H9 (cell line): ENCODE measurements at regions not wholly inside any gene's neighbourhood (a gene's known extent, or its start where the extent isn't known, plus 50 kb on each side); places are given as distances from the start of the nearest gene placed in this dataset.

ENCODE experiments used
- DNase-seq: peaks from one replicate; pipeline ENCODE4 v3.0.0-alpha.2; 2017
- H2AFZ ChIP-seq: one replicate; pipeline ENCODE4 v1.6.1; 2013; ENCODE audit warnings: mild to moderate bottlenecking, low read length, control low read depth, moderate library complexity
- H2AK5ac ChIP-seq: 2 replicates; pipeline ENCODE4 v1.6.1; 2013; ENCODE audit warnings: low read length, control low read depth, mixed read lengths; ENCODE audit not compliant: insufficient read length
- H2BK120ac ChIP-seq: one replicate; pipeline ENCODE4 v1.6.1; 2013; ENCODE audit warnings: low read depth, mild to moderate bottlenecking, low read length, control low read depth, inconsistent platforms; ENCODE audit not compliant: poor library complexity, severe bottlenecking
- H2BK12ac ChIP-seq: 2 replicates; pipeline ENCODE4 v1.6.1; 2013; ENCODE audit warnings: low read length, control low read depth, mixed read lengths, low read depth; ENCODE audit not compliant: insufficient read length
- H2BK15ac ChIP-seq: 2 replicates; pipeline ENCODE4 v1.6.1; 2013; ENCODE audit warnings: low read depth, low read length, control low read depth
- H2BK20ac ChIP-seq: one replicate; pipeline ENCODE4 v1.6.1; 2013; ENCODE audit warnings: low read depth, mild to moderate bottlenecking, low read length, control low read depth, inconsistent platforms; ENCODE audit not compliant: poor library complexity, severe bottlenecking
- H2BK5ac ChIP-seq: 2 replicates; pipeline ENCODE4 v1.6.1; 2013; ENCODE audit warnings: low read length, control low read depth, mixed read lengths; ENCODE audit not compliant: insufficient read length
- H3K14ac ChIP-seq: 2 replicates; pipeline ENCODE4 v1.6.1; 2013; ENCODE audit warnings: low read length, control low read depth; ENCODE audit not compliant: insufficient read depth
- H3K18ac ChIP-seq: 2 replicates; pipeline ENCODE4 v1.6.1; 2013; ENCODE audit warnings: low read depth, mild to moderate bottlenecking, mixed read lengths, low read length, control low read depth; ENCODE audit not compliant: insufficient read length
- H3K23ac ChIP-seq: 2 replicates; pipeline ENCODE4 v1.6.1; 2013; ENCODE audit warnings: low read length, control low read depth, mixed read lengths, low read depth; ENCODE audit not compliant: insufficient read length
- H3K23me2 ChIP-seq: 2 replicates; pipeline ENCODE4 v1.6.1; 2013; ENCODE audit warnings: low read depth, mild to moderate bottlenecking, mixed read lengths, low read length, control low read depth; ENCODE audit not compliant: insufficient read length, poor library complexity, severe bottlenecking
- H3K27ac ChIP-seq: 2 replicates; pipeline ENCODE4 v1.5.1; 2013; ENCODE audit warnings: low read length, control low read depth, mixed read lengths, low read depth; ENCODE audit not compliant: insufficient read length
- H3K27me3 ChIP-seq: 2 replicates; pipeline ENCODE4 v1.6.1; 2013; ENCODE audit warnings: low read length, control low read depth, inconsistent platforms; ENCODE audit not compliant: insufficient read depth
- H3K4ac ChIP-seq: 2 replicates; pipeline ENCODE4 v1.6.1; 2013; ENCODE audit warnings: low read depth, mild to moderate bottlenecking, control low read depth, inconsistent platforms, low read length, moderate library complexity
- H3K4me1 ChIP-seq: 2 replicates; pipeline ENCODE4 v1.6.1; 2013; ENCODE audit warnings: low read length, control low read depth, inconsistent platforms; ENCODE audit not compliant: insufficient read depth
- H3K4me2 ChIP-seq: 2 replicates; pipeline ENCODE4 v1.6.1; 2013; ENCODE audit warnings: low read length, control low read depth, mixed read lengths; ENCODE audit not compliant: insufficient read length, insufficient read depth
- H3K56ac ChIP-seq: 2 replicates; pipeline ENCODE4 v1.6.1; 2013; ENCODE audit warnings: low read depth, mild to moderate bottlenecking, mixed read lengths, low read length, control low read depth; ENCODE audit not compliant: insufficient read length
- H3K79me1 ChIP-seq: 2 replicates; pipeline ENCODE4 v1.6.1; 2013; ENCODE audit warnings: low read depth, mild to moderate bottlenecking, moderate library complexity, low read length, control low read depth, inconsistent platforms; ENCODE audit not compliant: insufficient read depth, poor library complexity, severe bottlenecking
- H3K79me2 ChIP-seq: 2 replicates; pipeline ENCODE4 v1.6.1; 2013; ENCODE audit warnings: low read length, control low read depth, inconsistent platforms; ENCODE audit not compliant: insufficient read depth
- H3K9ac ChIP-seq: 2 replicates; pipeline ENCODE4 v1.6.1; 2013; ENCODE audit warnings: low read length, control low read depth, mixed read lengths; ENCODE audit not compliant: insufficient read length; ENCODE audit errors: extremely low read depth
- H3K9me3 ChIP-seq: one replicate; pipeline ENCODE4 v1.6.1; 2013; ENCODE audit warnings: low read depth, low read length, inconsistent platforms; ENCODE audit not compliant: control insufficient read depth
- H3T11ph ChIP-seq: one replicate; pipeline ENCODE4 v1.6.1; 2013; ENCODE audit warnings: mild to moderate bottlenecking, low read length, control low read depth, inconsistent platforms
- H4K20me1 ChIP-seq: one replicate; pipeline ENCODE4 v1.6.1; 2013; ENCODE audit not compliant: control insufficient read depth, insufficient read length, insufficient read depth
- H4K5ac ChIP-seq: 2 replicates; pipeline ENCODE4 v1.6.1; 2013; ENCODE audit warnings: low read depth, mild to moderate bottlenecking, mixed read lengths, low read length, control low read depth; ENCODE audit not compliant: insufficient read length
- H4K8ac ChIP-seq: replicated peaks from 2 replicates; pipeline ENCODE4 v1.6.1; 2013; ENCODE audit warnings: low read length, control low read depth, mixed read lengths, low read depth; ENCODE audit not compliant: insufficient read length
- H4K91ac ChIP-seq: 2 replicates; pipeline ENCODE4 v1.6.1; 2013; ENCODE audit warnings: low read depth, mild to moderate bottlenecking, moderate library complexity, mixed read lengths, low read length, control low read depth; ENCODE audit not compliant: insufficient read length
- H3K27ac Mint-ChIP-seq, 3 experiments: 2 replicates in 2 of 3; 3 replicates in 1 of 3; pipeline ENCODE4 v1.8.0; 2020 to 2021; ENCODE audit warnings: mixed read lengths in 3 of 3, mild to moderate bottlenecking in 1 of 3, moderate library complexity in 1 of 3
- H3K27me3 Mint-ChIP-seq: 2 replicates; pipeline ENCODE4 v1.8.0; 2021; ENCODE audit warnings: low read depth, mild to moderate bottlenecking, moderate library complexity, mixed read lengths
- H3K36me3 Mint-ChIP-seq, 3 experiments: 2 replicates in 2 of 3; 3 replicates in 1 of 3; pipeline ENCODE4 v1.8.0; 2020 to 2021; ENCODE audit warnings: low read depth in 3 of 3, mixed read lengths in 3 of 3; ENCODE audit not compliant: insufficient read depth in 1 of 3
- H3K4me1 Mint-ChIP-seq, 2 experiments: 2 replicates each; pipeline ENCODE4 v1.8.0; 2020; ENCODE audit warnings: mixed read lengths in 2 of 2
- H3K4me3 Mint-ChIP-seq, 2 experiments: 2 replicates in 1 of 2; 3 replicates in 1 of 2; pipeline ENCODE4 v1.8.0; 2020 to 2021; ENCODE audit warnings: mild to moderate bottlenecking in 2 of 2, mixed read lengths in 2 of 2, moderate library complexity in 1 of 2
- H3K9me3 Mint-ChIP-seq, 2 experiments: 2 replicates in 1 of 2; 3 replicates in 1 of 2; pipeline ENCODE4 v1.8.0; 2020; ENCODE audit warnings: mild to moderate bottlenecking in 2 of 2, mixed read lengths in 2 of 2, moderate library complexity in 1 of 2
- CTCF ChIP-seq: fragments of 200-600 bp; sonication (generic); conservative IDR thresholded peaks from 3 replicates; pipeline ENCODE4 v1.8.0; 2021; ENCODE audit warnings: antibody characterized with exemption, mild to moderate bottlenecking

GRCh38 chr5:144820278-144820677 is 649.6 kb downstream of the KCTD16 start:
- Histone ChIP-seq H4K91ac (no peak overlapping the region), H2AK5ac (no peak overlapping the region), H4K5ac (no peak overlapping the region), H3K79me2 (no peaks in the 10 kb centered on the region), H3K4me2 (no peak overlapping the region), H4K8ac (no peak overlapping the region), H3K56ac (no peak overlapping the region), H3K14ac (no peak overlapping the region), H3K4me1 (no peaks in the 10 kb centered on the region), H4K20me1 (no peaks in the 10 kb centered on the region), H2BK15ac (no peak overlapping the region), H3K23me2 (no peaks in the 10 kb centered on the region), H3K27ac (no peak overlapping the region), H2BK120ac (no peak overlapping the region), H3T11ph (no peak overlapping the region), H3K18ac (no peak overlapping the region), H2AFZ (no peak overlapping the region), H3K27me3 (no peaks in the 10 kb centered on the region), H3K23ac (no peak overlapping the region), H3K9me3 (no peaks in the 10 kb centered on the region), H2BK12ac (no peak overlapping the region), H3K79me1 (no peaks in the 10 kb centered on the region), H3K9ac (no peak overlapping the region), H2BK5ac (no peak overlapping the region), H2BK20ac (no peak overlapping the region), H3K4ac (no peak overlapping the region)
- TF ChIP-seq CTCF = no peak
- no peaks in the 10 kb centered on the region for H3K27me3 Mint-ChIP-seq
- no peaks in the 10 kb centered on the region; a peak in 1 of 5 replicates for H3K9me3 Mint-ChIP-seq
- no peak for DNase-seq
- H3K4me1 Mint-ChIP-seq = no peaks in the 10 kb centered on the region
- H3K27ac Mint-ChIP-seq = no peak overlapping the region
- H3K36me3 Mint-ChIP-seq = no peaks in the 10 kb centered on the region
- H3K4me3 Mint-ChIP-seq = no peak overlapping the region
